Peyer's patch (tissue), 4 donors: ENCODE measurements at regions not wholly inside any gene's neighbourhood (a gene's known extent, or its start where the extent isn't known, plus 50 kb on each side); places are given as distances from the start of the nearest gene placed in this dataset.

Experiments
- DNase-seq, 3 donors: peaks; one replicate each; pipeline ENCODE4 v3.0.0-alpha.2; 2017 to 2019
- H3K27ac ChIP-seq, 4 donors: fragments of 200-600 bp; sonication (generic); one replicate each; pipeline ENCODE4 v1.5.1; 2016 to 2019
- H3K27me3 ChIP-seq, 2 donors: fragments of 200-600 bp; sonication (generic); one replicate each; pipeline ENCODE4 v1.5.1; 2019
- H3K36me3 ChIP-seq, 3 donors: fragments of 200-600 bp; sonication (generic); one replicate each; pipeline ENCODE4 v1.5.1; 2016 to 2019
- H3K4me1 ChIP-seq, 4 donors: fragments of 200-600 bp; sonication (generic); one replicate each; pipeline ENCODE4 v1.5.1; 2016 to 2019
- H3K4me3 ChIP-seq, 4 donors: fragments of 200-600 bp; sonication (generic); 1 replicate in 3 of 4; 2 replicates in 1 of 4; pipeline ENCODE4 v1.5.1; 2016 to 2019; ENCODE audit warnings: mild to moderate bottlenecking in 1 of 4
- H3K9me3 ChIP-seq, 4 donors: fragments of 200-600 bp; sonication (generic); one replicate each; pipeline ENCODE4 v1.5.1; 2016 to 2019; ENCODE audit warnings: mild to moderate bottlenecking in 1 of 4
- CTCF ChIP-seq, 6 experiments: fragments of 450-650 bp in 4 of 6; fragments of 200-600 bp in 2 of 6; sonication (generic) in 1 of 6; IDR thresholded peaks; one replicate each; pipeline ENCODE4 v1.5.1; 2017 to 2019; ENCODE audit warnings: antibody characterized with exemption in 6 of 6, mild to moderate bottlenecking in 3 of 6, moderate library complexity in 1 of 6
- POLR2A ChIP-seq, 2 donors: fragments of 450-650 bp; IDR thresholded peaks; one replicate each; pipeline ENCODE4 v1.5.1; 2017; ENCODE audit warnings: antibody characterized with exemption in 2 of 2, mild to moderate bottlenecking in 2 of 2, moderate library complexity in 2 of 2

- Histone ChIP-seq H3K9me3 (no peaks in the 10 kb centered on the region), H3K27me3 (no peaks in the 10 kb centered on the region), H3K27ac (no peak overlapping the region), H3K36me3 (no peaks in the 10 kb centered on the region), H3K4me1 (no peaks in the 10 kb centered on the region), H3K4me3 (no peak overlapping the region)
- DNase-seq: no peak
- TF ChIP-seq POLR2A (IDR thresholded peaks at IDR 0.05): no peak
- TF ChIP-seq CTCF (IDR thresholded peaks at IDR 0.05): no peak
Measured at GRCh38 chrX:20393944-20394343, 127.2 kb upstream of the RPS6KA3 start.

GRCh38 chrX:20388594-20388993 lies 121.9 kb upstream of the RPS6KA3 start:
- TF ChIP-seq POLR2A (IDR thresholded peaks at IDR 0.05) (no peak), CTCF (IDR thresholded peaks at IDR 0.05) (no peak)

GRCh38 chrX:20383477-20383876 lies 116.8 kb upstream of the RPS6KA3 start:
- Histone ChIP-seq H3K4me1 (no peaks in the 10 kb centered on the region), H3K36me3 (no peaks in the 10 kb centered on the region), H3K27me3 (no peaks in the 10 kb centered on the region), H3K27ac (no peak overlapping the region), H3K4me3 (no peak overlapping the region), H3K9me3 (no peaks in the 10 kb centered on the region)
- DNase-seq: no peak
- TF ChIP-seq CTCF (IDR thresholded peaks at IDR 0.05) (no peak), POLR2A (IDR thresholded peaks at IDR 0.05) (no peak)

More at GRCh38 chrX:20388594-20388993, 121.9 kb upstream of the RPS6KA3 start:
- Histone ChIP-seq H3K4me1 (no peaks in the 10 kb centered on the region), H3K27me3 (no peaks in the 10 kb centered on the region), H3K4me3 (no peak overlapping the region), H3K9me3 (no peaks in the 10 kb centered on the region), H3K27ac (no peak overlapping the region), H3K36me3 (no peaks in the 10 kb centered on the region)
- DNase-seq: no peak

GRCh38 chrX:20382518-20383297 lies 116.0 kb upstream of the RPS6KA3 start:
- peak in 1 of 3 donors; percentile 63 for DNase-seq
- H3K27me3 ChIP-seq: no peaks in the 10 kb centered on the region
- H3K36me3 ChIP-seq: no peaks in the 10 kb centered on the region
- no peak overlapping the region for H3K4me3 ChIP-seq
- H3K9me3 ChIP-seq: no peaks in the 10 kb centered on the region
- TF ChIP-seq POLR2A (IDR thresholded peaks at IDR 0.05) (peak in 1 of 2 donors; percentile 18), CTCF (IDR thresholded peaks at IDR 0.05) (peak in 1 of 6 experiments; percentile 12)
- no peaks in the 10 kb centered on the region for H3K4me1 ChIP-seq
- H3K27ac ChIP-seq: peak overlapping the region in 1 of 4 donors; percentile 18

GRCh38 chrX:20382082-20382481 lies 115.4 kb upstream of the RPS6KA3 start:
- H3K4me3 ChIP-seq: no peak overlapping the region
- H3K36me3 ChIP-seq: no peaks in the 10 kb centered on the region
- DNase-seq: no peak
- TF ChIP-seq CTCF (IDR thresholded peaks at IDR 0.05): no peak
- no peak for TF ChIP-seq POLR2A (IDR thresholded peaks at IDR 0.05)
- H3K9me3 ChIP-seq: no peaks in the 10 kb centered on the region
- H3K27ac ChIP-seq: no peak overlapping the region
- no peaks in the 10 kb centered on the region for H3K4me1 ChIP-seq
- H3K27me3 ChIP-seq: no peaks in the 10 kb centered on the region
